DMS53 treated with DMSO at 0.1 percent for 48 hours (cell line): ENCODE measurements at regions not wholly inside any gene's neighbourhood (a gene's known extent, or its start where the extent isn't known, plus 50 kb on each side); places are given as distances from the start of the nearest gene placed in this dataset.
"Not testable (repeated sequence)": the region's sequence is repeated elsewhere in the genome, so short reads cannot be mapped to it uniquely, and the experiment has no call there.

Source experiments
- DNase-seq: peaks from one replicate; lab custom pipeline; 2025; ENCODE audit not compliant: unreplicated experiment; lab: John Stamatoyannopoulos, UW

DNA sequence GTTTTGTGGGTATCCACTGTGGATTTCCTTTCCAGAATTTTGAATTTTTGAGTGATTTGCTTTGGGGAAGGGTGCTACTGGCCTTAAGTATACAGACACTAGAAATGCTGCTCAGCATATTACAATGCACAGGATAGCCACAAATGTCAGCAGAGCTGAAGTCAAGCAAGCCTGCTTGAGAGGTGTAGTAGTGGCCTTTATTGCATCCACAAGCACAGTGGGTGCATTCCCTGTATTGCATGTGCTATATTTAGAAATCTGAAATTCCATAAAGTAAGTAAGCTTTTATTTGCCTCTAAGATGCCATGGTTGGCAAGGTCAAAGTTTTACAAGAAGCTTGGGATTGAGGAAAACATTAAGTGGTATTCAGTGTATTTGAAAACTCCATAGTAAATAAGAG lies 79.5 kb upstream of the ZNF91 start:
- DNase-seq: no peak

DNA sequence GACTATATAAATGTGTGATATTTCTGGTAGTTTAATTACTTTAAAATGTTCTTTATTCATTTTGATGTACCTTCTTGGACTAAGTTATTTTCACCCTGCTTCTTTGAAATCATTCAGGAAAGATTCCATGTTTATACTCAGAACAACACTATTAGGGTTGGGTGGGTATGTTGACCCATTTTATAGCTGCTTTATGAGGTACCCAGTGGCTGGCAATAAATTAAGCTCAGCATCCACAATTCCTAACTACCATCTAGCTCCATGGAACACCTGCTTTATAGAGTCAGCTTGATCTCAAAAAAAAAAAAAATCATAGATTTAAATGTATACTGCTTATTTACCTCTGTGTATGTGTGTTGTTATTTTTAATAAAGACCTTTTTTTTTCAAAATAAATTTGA lies 78.9 kb upstream of the ZNF91 start:
- DNase-seq: no peak

DNA sequence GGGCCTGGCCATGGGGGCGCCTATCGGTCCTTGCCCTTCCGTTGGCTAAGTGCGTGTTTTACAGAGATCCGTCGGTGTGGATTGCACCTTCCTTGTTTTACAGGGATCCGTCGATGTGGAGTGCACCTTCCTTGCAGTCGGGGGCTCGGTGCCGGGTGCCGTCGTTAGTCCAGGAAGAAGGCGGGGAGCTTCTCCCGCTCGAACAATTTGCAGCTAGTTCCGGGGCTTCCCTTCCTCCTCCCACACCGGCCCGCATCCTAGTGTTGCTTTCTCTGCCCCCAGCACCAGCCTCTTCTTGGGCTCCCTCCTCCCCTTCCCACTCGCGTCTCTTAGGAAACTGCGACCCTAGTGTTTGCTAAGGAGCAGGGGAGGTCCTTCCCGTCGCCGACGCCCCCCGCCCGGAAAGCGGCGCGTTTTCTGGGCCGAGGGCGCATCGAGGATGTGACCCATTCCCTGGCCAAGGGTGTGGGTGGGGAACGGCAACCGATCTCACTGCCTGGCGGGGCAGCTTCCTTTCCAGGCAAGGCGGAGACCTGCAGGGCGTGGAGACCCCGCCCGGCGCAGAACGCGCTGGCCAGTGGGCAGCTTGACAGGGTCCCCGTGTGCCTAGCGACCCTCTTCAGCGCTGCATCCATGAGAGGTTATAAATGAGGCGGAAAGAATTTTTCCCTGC lies 75.7 kb upstream of the ZNF91 start:
- DNase-seq: no peak

DNA sequence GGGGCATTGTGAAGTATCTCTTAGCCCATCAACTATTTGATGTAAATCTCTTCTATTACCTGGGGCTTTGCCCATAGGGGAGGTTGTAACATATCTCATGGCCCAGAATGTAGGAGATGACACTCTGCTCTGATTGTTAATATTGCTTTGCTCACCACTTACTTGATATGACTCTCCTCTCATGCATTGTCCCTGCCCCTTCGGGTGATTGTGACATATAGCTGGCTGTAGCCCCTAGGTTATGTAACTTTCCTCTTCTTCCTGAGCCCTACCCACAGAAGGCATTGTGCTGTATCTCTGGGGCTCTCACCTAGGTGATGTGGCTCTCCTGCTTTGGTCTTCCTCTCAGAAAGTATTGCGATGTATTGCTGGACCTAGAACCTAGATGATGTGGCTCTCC lies 69.1 kb upstream of the ZNF91 start:
- DNase-seq: not testable (repeated sequence)

DNA sequence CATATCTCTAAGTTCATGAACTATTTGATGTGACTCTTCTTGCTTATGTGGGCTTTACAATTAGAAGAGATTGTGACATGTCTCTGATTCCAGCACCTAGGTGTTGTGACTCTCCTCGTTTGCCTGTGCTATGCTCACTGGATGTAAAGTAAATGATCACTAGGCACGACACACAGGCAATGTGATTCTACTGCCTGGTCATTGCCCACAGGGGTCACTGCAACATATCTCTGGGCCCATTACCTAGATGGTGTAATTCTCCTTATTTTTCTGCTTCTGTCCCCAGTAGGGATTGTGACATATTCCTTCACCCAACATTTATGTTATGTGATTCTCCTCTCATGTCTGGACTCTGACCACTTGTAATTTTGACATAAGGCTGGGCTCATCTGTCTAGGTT lies 65.8 kb upstream of the ZNF91 start:
- DNase-seq: no peak

DNA sequence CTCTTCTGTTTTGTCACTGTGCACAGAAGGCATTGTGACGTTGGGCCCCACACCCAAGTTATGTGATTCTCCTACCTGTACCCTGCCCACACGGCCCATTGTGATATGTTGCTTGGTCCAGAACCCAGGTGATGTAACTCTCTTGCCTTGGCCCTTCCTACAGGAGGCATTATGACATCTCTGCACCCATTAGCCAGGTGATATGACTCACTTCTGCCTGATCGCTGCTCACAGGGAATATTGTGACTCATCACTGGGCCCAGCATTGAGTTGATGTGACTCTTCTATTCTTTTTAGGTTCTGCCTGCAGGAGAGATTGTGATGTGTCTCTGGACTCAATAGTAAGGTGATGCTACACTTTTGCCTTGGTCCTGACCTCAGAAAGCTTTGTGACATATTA lies 65.4 kb upstream of the ZNF91 start:
- no peak for DNase-seq
